SHP77 (cell line): ENCODE measurements at regions not wholly inside any gene's neighbourhood (a gene's known extent, or its start where the extent isn't known, plus 50 kb on each side); places are given as distances from the start of the nearest gene placed in this dataset.

ENCODE experiments used
- DNase-seq, 2 experiments: peaks; one replicate each; lab custom pipeline; 2025; lab: John Stamatoyannopoulos, UW

DNA sequence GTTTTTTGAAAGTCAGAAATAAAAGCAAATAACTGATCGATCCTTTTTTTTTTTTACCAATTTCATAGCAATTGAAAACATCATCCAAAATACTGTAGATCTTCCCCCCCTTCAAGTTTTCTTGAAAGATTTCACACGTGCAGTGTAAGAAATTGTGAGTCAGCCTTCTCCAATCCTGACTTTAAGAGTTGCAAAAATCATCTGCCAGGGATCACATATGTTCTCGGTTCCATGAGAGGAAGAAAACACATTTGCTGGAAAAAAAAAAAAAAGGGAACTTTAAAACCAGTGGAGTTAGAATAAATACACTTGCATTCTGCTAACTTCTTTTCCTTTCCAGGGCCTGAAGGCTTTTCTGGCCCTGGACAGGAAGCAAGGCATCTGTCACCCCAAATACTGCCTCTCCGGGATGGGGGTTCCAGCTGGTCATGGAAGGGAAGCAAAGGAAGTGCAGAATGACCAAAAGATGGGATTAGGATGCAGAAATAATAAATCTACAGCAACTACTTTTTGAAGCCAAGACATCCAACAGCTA, 198.4 kb upstream of the KIAA1217 start:
- no peak for DNase-seq

GRCh38 chr10:24012249-24012803, 196.6 kb upstream of the KIAA1217 start:
- DNase-seq = no peak

- DNase-seq = no peak
These were observed 181.8 kb upstream of the KIAA1217 start for GRCh38 chr10:24027107-24027506.

DNA sequence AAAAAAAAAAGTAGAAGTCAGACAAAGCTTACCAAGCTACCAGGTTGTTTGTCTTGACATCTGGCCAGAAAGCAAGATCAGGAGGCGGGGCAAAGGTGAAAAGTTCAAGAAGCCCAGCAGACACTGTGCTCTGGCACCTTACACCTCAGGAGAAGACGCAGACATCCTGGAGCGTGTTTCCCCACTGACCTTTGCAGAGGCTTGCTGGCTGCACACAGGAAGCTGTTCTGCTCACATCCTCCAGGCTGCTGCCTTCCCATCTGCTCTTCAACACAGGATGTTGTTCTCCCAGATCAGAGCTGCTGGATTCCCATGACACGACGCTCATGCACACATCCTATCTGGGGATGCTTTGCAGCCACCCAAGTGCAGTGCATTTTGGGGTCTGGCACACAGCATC, 174.4 kb upstream of the KIAA1217 start:
- DNase-seq = peak in 1 of 2 experiments; percentile 3

GRCh38 chr10:24035761-24036160, 173.2 kb upstream of the KIAA1217 start:
- no peak for DNase-seq

DNA sequence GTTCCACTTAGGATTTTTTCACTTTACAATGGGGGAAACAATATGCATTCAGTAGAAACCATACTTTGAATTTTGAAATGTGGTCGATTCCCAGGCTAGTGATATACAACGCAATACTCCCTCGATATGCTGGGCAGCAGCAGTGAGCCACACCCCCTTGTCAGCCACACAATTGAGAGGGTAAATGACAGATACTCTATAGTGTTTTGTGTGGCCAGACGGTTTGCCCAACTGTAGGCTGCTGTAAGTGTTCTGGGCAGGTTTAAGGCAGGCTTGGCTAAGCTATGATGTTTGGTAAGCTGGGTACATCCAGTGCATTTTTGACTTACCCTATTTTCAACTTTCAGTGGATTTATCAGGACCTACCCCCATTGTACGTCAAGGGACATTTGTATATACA, 169.6 kb upstream of the KIAA1217 start:
- no peak for DNase-seq

- DNase-seq = no peak
These were observed 169.0 kb upstream of the KIAA1217 start for GRCh38 chr10:24039897-24040296.

DNA sequence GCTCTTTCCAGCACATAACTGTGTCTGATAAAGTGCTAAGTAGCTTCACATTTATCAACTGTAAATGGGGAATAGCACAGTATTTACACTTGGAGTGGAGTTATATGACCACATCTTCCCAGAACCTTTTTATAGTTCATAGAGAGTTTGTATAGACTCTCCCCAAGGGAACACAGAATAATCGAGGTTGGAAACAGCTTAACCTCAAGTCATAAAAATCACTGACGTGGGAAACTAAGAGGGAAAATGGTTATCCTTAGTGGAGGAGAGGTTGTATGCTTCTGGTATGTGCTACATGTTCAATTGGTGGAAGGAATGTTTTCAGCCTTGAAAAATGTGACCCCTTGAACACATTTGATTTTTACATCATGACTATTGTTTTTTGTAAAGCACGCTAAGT, 167.9 kb upstream of the KIAA1217 start:
- DNase-seq = no peak

DNA sequence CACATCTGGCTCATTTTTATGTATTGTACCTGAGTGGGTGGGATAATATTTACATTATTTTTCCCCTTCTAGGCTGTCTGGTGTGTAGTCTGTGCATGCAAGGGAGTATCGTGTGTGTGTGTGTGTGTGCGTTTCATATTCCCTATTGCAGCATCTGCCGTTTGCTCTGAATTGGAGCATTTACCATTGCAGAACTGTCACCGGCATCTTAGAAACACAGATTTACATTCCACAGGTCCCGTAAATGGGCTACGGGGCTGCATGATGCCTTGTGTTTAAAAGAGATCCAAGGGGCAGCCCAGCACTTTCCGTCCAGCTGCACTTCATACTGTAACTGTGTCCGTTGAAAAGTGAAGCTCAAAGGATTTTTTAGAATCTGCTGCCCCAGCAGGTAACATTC, 167.1 kb upstream of the KIAA1217 start:
- DNase-seq = no peak

- DNase-seq = no peak
These were observed 166.1 kb upstream of the KIAA1217 start for GRCh38 chr10:24042884-24043283.

DNA sequence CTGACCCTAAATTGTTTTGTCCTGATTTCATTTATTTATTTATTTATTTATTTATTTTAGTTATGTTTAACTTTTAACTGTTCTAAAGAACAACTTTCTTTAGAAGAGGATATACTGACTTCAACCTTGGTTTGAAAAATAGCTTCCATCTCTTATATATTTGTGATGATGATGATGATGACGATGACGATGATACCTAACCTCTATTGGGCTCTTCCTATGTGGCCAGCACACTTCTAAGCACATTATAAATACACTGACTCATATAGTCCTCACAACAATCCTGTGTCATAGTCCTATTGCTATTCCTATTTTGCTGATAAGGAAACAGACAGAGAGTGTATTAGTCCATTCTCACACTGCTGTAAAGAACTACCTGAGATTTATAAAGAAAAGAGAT, 162.9 kb upstream of the KIAA1217 start:
- DNase-seq = no peak

GRCh38 chr10:24047176-24047575, 161.8 kb upstream of the KIAA1217 start:
- DNase-seq = no peak

DNA sequence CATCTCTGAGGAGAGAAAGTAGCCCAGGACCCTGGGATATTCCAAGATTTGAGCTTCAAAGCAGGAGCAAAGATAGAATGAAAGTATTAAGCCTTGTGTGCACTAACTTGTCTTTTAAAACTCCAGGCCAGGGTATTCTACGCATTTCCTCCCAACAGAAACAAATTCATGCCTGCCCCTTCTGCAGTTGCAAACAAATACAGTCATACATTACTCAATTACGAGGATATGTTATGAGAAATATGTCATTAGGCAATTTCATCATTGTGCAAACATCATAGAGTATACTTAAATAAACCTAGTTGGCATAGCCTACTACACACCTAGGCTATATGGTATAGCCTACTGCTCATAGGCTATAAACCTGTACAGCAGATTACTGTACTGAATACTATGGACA, 154.5 kb upstream of the KIAA1217 start:
- no peak for DNase-seq

- no peak for DNase-seq
These were observed 128.7 kb upstream of the KIAA1217 start for GRCh38 chr10:24080207-24080606.

DNA sequence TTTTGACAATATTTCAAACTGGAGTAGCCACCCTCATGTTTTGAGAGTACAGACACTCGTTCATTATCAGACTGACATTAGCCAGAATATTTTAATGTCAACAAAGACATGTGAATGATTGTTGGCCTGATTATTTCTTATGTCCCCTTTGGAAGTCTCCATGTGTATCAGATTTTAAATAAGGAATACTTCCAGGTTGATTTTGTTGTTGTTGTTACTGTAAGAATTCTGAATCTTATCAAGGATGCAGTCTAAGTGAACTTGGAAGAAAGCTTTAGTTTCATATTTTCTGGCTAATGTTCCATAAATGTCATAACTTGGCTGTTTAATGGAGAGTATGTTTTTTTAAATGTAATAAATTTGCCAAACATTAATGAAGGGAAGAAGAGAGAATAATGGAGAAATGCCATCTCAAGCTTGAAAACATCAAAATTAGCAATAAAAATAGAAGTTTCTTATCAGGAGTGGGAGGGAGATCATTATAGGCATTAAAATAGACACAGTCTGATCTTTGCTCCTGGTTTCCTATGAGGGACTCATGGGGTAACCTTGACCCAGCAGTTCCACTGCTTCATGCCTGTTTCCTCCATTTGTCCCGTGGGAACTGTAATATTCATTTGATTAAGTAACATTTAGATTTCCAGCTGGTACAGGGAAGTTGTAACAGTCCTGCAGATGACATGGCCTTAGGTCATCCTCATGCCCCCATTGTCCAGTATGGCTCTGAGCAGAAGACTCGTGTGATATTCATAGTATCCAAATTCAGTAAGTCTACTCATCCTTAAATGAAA, 122.4 kb upstream of the KIAA1217 start:
- no peak for DNase-seq

DNA sequence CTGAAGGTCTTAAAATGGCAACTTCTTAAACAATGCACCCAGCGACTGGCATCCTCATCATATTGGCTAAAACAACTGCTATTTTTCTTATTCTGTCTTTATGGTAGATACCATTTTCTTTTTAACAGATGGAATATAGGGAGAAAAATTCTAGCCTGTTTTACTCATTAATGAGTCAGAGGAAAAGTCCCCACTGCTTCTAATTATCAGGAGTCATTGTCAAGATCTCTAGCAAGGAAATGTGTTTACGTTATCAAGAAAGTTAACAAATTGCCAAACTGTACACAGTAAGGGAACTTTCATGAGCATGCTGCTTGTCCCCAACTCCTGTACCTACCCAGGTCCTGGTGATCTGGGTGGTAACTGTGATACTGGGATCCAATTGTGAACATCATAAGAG, 117.7 kb upstream of the KIAA1217 start:
- DNase-seq = no peak

DNA sequence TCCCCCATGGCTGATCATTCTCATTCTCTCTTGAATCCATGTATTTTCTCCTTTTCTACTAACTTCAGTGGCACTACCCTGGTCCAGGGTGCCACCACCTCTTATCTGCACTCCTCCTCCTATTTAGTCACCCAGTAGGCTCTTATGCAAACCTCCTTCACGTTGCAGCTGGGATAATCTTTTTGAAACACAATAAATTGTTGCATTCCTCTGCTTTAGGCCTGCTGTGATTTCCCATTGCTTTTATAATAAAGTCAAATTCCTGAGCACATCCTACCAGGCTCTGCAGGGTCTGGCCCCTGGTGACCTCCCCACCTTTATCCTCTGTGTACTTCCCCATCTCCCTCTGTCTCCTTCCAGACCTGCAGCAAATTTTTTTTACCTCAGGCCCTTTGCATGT, 112.7 kb upstream of the KIAA1217 start:
- DNase-seq = no peak

GRCh38 chr10:24097751-24098207, 111.2 kb upstream of the KIAA1217 start:
- no peak for DNase-seq

DNA sequence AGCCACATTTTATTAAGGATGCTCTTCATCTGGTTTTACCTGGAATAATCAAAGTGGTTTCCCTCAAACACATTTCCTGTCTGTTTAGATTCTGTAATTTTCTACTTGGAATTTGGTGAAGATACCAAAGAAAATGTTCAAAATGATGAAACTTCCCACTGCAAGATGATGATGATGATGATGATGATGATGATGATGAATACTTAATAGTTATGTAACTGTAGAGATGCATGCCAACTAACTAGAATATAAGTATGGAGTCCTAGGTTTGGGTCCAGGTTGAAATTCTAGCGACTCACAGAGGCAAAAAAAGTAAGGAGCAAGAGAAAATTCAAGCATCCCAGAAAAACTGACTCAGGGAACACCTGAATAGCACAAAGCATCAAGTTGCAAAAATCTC, 104.0 kb upstream of the KIAA1217 start:
- DNase-seq = no peak

DNA sequence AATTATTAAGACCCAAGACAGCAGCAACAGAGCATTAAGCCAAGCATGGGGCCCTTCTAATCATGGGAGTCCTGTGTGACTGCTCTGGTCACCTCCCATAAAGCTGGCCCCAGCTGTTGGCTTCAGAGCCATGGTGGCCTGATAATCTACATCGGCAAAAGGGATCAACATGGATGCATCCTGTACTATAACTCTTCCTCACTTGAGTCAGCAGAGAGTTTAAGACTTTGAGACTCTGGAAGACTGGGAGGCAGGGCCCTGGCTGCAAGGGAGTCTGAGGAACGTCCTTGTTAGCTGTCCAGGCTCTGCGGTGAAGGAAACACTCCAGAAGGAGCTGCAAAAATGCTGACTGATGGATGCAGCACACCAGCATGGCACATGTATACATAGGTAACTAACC, 95.0 kb upstream of the KIAA1217 start:
- DNase-seq = no peak

DNA sequence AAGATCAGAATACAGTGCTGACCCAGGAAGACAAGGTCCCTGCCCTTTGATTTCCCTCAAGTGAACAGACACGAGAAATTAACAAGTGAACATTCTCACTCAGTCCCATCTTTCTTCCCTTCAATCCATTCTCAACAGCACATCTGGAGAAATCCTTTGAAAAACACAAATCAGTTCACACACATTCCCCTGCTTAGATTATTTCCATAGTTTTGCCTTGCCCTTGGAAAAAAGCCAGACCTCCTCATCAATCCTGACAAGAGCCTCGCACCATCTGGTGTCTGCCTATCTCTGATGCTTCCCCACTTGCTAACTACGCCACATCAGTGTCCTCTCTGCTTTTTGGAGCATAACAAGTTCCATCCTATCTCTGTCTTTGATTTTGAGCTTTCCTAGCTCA, 94.4 kb upstream of the KIAA1217 start:
- DNase-seq = peak in 1 of 2 experiments; percentile 6

DNA sequence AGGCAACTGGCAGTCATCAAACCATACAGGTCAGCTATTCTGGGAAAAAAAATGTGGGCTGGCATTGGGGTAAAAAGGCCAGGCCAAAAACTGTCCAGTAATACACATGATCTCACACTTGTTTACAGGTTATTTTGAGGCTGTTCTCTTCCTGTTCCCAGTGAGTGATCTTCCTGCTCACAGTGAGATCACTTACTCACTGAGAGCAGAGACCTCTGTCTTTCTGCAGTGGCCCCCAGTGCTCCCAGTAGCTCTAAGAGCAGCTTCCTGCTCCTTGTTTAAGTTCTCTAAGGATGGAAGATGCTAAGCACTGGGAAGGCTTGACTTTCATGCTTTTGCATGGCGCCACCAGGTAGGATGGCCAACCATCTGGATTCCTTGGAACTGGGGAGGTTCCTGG, 93.5 kb upstream of the KIAA1217 start:
- no peak for DNase-seq

DNA sequence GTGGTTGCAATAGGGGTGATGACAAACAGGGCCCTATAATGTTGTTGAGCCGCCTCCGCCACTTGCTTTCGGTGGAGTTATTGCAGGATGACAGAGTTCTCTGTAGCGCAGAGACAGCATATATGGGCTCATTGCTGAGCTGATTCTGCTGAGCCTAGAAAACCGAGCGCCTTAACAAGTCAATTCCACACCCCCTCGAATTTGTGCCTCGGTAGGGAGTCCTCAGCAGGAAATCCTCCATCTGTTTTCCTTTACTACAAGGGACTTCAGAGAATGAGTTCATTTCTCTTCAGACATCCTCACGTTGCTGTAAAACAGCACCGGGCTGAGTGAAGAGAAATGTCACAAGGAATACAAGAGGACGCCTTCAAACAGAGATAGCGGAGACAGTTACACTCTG, 90.7 kb upstream of the KIAA1217 start:
- no peak for DNase-seq

- DNase-seq = no peak
These were observed 89.0 kb upstream of the KIAA1217 start for GRCh38 chr10:24119896-24120295.
